HL-60 (cell line): ENCODE measurements at regions not wholly inside any gene's neighbourhood (a gene's known extent, or its start where the extent isn't known, plus 50 kb on each side); places are given as distances from the start of the nearest gene placed in this dataset.

Experiments
- GABPA ChIP-seq: IDR thresholded peaks from 2 replicates; pipeline ENCODE4 v1.6.1; 2012; ENCODE audit warnings: low read depth
- TF ChIP-seq, protein P1 (sequence below): IDR thresholded peaks from one replicate; pipeline ENCODE4 v1.5.1; 2011; ENCODE audit warnings: low read length, control low read depth, inconsistent platforms; ENCODE audit not compliant: insufficient read depth

DNA sequence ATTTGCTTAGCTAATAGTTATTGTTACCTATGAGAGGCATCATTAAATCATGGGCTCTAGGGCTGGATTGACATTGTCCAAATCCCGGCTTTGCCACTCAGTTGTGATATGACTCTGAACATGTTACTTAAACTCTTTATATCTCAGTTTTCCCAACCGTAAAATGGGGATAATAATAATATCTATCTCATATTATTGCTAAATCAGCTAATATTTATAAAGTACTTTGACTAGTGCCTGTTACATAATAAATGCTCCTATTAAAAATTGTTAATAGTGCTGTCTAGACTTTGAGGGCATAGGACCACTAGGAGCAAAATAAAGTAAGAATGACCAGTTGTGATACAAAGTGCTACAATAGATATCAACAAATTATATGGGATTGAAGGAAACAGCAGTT is 376.3 kb upstream of the FIGN start:
- TF ChIP-seq GABPA: no peak
- TF ChIP-seq, protein P1, sequence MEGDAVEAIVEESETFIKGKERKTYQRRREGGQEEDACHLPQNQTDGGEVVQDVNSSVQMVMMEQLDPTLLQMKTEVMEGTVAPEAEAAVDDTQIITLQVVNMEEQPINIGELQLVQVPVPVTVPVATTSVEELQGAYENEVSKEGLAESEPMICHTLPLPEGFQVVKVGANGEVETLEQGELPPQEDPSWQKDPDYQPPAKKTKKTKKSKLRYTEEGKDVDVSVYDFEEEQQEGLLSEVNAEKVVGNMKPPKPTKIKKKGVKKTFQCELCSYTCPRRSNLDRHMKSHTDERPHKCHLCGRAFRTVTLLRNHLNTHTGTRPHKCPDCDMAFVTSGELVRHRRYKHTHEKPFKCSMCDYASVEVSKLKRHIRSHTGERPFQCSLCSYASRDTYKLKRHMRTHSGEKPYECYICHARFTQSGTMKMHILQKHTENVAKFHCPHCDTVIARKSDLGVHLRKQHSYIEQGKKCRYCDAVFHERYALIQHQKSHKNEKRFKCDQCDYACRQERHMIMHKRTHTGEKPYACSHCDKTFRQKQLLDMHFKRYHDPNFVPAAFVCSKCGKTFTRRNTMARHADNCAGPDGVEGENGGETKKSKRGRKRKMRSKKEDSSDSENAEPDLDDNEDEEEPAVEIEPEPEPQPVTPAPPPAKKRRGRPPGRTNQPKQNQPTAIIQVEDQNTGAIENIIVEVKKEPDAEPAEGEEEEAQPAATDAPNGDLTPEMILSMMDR: no peak
